VCaP (cell line): ENCODE measurements at regions not wholly inside any gene's neighbourhood (a gene's known extent, or its start where the extent isn't known, plus 50 kb on each side); places are given as distances from the start of the nearest gene placed in this dataset.
A peak's percentile ranks its signal among the peaks of the same experiment; 100 is the strongest.

Experiments used
- H3K27ac ChIP-seq: fragments of 450-650 bp; 2 replicates; pipeline ENCODE4 v1.5.1; 2017
- TF ChIP-seq, protein P1 (sequence below): fragments of 450-650 bp; conservative IDR thresholded peaks from 2 replicates; pipeline ENCODE4 v1.5.1; 2017; ENCODE audit warnings: mild to moderate bottlenecking, moderate library complexity

- H3K27ac ChIP-seq, result no peak overlapping the region
- TF ChIP-seq, protein P1, sequence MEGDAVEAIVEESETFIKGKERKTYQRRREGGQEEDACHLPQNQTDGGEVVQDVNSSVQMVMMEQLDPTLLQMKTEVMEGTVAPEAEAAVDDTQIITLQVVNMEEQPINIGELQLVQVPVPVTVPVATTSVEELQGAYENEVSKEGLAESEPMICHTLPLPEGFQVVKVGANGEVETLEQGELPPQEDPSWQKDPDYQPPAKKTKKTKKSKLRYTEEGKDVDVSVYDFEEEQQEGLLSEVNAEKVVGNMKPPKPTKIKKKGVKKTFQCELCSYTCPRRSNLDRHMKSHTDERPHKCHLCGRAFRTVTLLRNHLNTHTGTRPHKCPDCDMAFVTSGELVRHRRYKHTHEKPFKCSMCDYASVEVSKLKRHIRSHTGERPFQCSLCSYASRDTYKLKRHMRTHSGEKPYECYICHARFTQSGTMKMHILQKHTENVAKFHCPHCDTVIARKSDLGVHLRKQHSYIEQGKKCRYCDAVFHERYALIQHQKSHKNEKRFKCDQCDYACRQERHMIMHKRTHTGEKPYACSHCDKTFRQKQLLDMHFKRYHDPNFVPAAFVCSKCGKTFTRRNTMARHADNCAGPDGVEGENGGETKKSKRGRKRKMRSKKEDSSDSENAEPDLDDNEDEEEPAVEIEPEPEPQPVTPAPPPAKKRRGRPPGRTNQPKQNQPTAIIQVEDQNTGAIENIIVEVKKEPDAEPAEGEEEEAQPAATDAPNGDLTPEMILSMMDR, result no peak
These were observed 231.9 kb upstream of the SEMA6D start for GRCh38 chr15:47485419-47485818.

GRCh38 chr15:47486040-47486439 lies 231.3 kb upstream of the SEMA6D start:
- no peak overlapping the region for H3K27ac ChIP-seq
- TF ChIP-seq, protein P1, result no peak

DNA sequence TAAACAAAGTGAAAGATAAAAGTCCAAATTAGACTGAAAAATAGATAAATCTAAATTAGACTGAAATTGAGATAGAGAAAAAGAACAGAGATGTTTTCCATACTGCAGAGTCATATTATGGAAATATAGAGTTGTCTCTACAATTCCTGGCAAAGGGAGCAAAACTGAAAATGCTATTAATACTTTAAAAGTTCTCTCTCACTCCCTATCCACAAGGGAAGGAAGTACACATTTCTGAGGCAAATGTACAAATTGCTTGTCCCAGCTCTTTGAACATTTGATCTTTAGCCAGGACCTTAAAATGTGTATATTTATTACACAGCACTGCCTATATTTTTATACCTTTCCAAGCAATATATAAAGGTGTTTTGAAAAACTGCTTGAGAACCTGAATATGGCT lies 225.1 kb upstream of the SEMA6D start:
- H3K27ac ChIP-seq, result no peak overlapping the region
- TF ChIP-seq, protein P1, result no peak

DNA sequence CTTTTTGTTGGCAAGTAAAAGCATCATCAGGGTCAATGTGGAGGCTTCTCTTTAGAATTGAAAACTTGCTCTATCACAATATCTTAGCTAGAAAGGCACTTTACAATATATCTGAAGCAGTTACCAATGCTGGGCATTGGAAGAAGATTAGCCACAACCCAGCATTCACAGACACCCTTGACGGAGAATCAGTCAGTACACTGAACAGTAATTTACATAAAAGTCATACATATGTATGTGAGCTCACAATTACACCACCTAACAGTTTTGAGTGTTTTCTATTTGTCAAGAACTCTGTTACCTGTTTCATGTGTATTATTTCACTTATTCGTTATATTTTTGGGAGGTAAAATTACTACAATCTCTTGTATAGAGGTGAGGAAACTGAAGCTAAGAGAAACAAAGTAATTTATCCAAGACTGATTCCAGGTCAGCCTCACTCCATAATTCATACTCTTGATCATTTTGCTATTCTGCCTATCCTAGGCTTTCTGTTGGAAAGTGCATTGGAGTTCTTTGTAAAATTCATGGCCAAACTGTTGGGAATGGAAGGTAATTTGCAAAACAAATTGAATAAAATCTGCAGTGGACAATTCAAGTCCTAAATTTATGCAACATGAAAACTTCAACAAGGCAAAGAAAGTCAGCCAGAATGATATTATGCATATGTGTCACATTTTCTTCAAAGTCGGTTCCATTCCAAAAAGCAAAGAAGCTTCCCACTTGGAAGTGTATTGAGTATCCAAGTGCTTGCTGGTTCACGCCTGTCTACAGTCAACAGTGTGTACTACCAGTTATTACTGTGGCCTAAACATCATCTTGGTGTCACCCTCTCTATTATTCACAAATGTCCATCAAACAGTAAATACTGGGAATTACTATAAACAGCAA lies 223.7 kb upstream of the SEMA6D start:
- TF ChIP-seq, protein P1, result no peak
- no peak overlapping the region for H3K27ac ChIP-seq

DNA sequence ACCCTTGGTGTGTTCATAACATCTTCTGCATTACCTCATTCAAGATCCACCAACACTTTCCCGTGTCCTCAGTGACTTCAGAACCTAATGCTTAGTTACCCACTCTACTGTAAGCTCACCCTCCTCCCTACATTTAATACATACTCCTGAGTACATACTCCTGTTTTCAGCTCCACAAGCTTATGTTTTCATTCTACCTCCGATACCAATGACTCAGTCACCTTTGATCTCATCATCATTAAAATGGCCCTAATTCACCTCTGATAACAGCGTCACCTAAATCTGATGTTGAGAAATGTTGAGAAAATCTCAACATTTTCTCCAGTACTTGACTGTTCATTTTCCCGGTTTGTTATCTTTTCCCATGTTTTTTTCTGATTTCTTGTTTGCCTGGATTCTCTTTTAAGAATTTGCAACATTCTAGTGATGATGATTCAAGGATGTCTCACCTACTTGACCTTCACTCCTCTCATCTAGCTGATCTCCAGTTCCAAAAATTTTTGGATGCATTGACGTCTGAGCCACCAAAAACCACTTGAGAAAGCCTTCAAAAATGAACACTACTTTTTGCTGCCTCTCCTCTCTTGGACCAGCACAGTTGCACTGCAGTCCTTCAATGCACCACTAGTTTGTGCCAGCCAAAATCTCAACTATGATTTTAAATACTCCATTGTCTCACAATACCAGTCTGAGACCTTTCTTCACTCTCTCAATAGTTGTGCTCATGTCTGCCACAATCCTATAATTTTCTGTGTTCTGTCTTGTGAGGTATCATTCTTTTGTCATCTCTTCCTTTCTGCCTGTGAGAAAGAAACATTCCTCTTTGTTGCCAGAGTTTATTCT lies 220.7 kb upstream of the SEMA6D start:
- no peak overlapping the region for H3K27ac ChIP-seq
- TF ChIP-seq, protein P1, result 0 out of 2 replicates have a peak, but pooled peaks have one; percentile 13

- TF ChIP-seq, protein P1, result peak; percentile 43
- no peak overlapping the region for H3K27ac ChIP-seq
These were observed 216.5 kb upstream of the SEMA6D start for GRCh38 chr15:47500842-47501241.

- no peak overlapping the region for H3K27ac ChIP-seq
- TF ChIP-seq, protein P1, result no peak
These were observed 215.3 kb upstream of the SEMA6D start for GRCh38 chr15:47502041-47502440.
